ENCODE measurements at regions not wholly inside any gene's neighbourhood (a gene's known extent, or its start where the extent isn't known, plus 50 kb on each side); places are given as distances from the start of the nearest gene placed in this dataset.

- Histone ChIP-seq H3K36me3 (replicated peaks in 1 of 2; ENCODE audit: control insufficient read depth in 1 of 2, insufficient read depth in 2 of 2, low read length in 2 of 2) (no peaks in the 10 kb centered on the region), H2AFZ (ENCODE audit: insufficient read depth, low read depth, low read length, poor library complexity, severe bottlenecking) (no peak overlapping the region), H3K4me1 (ENCODE audit: control insufficient read depth in 1 of 2, insufficient read depth in 2 of 2, low read length in 2 of 2) (no peaks in the 10 kb centered on the region), H3K9ac (ENCODE audit: insufficient read depth, low read length, poor library complexity, severe bottlenecking) (no peak overlapping the region), H3K27ac (ENCODE audit: low read depth in 1 of 2, low read length in 2 of 2) (no peak overlapping the region), H3K4me3 (replicated peaks in 1 of 3; ENCODE audit: low read depth in 2 of 3, low read length in 3 of 3) (no peak overlapping the region), H3K9me3 (replicated peaks in 1 of 2; ENCODE audit: control insufficient read depth in 1 of 2, insufficient read depth in 1 of 2, low read length in 2 of 2) (peaks cover 0 to 3% of the 10 kb centered on the region in 2 donors), H4K20me1 (ENCODE audit: insufficient read depth, low read length) (no peaks in the 10 kb centered on the region), H3K27me3 (ENCODE audit: control insufficient read depth in 2 of 2, insufficient read depth in 2 of 2, low read length in 2 of 2) (no peaks in the 10 kb centered on the region), H3K79me2 (ENCODE audit: insufficient read depth, low read length) (no peaks in the 10 kb centered on the region), H3K4me2 (replicated peaks; ENCODE audit: extremely low read depth, low read length, poor library complexity, severe bottlenecking) (no peak overlapping the region)
- peaks cover 0 to 4% (median under 1%) of the 10 kb centered on the region in 7 donors for H3K9me3 Mint-ChIP-seq
- peaks cover 0 to 2% (median 2%) of the 10 kb centered on the region in 3 donors for H3K27me3 Mint-ChIP-seq (ENCODE audit: low read depth in 3 of 3)
- intact Hi-C loops (cut with micrococcal nuclease) = no loop called here
- H3K36me3 Mint-ChIP-seq = no peaks in the 10 kb centered on the region
- 91% methylated on average over 29 of the region's 29 CpGs for WGBS (ENCODE audit: insufficient coverage)
- TF ChIP-seq CTCF (IDR thresholded peaks at IDR 0.05) = no peak
- no peak for DNase-seq
- H3K4me3 Mint-ChIP-seq = no peak overlapping the region
- H3K4me1 Mint-ChIP-seq = no peaks in the 10 kb centered on the region
- no peak overlapping the region for H3K27ac Mint-ChIP-seq
These were observed 123.2 kb upstream of the SPACA7 start for GRCh38 chr13:112252804-112253590.

GRCh38 chr13:112253631-112254030, 122.5 kb upstream of the SPACA7 start:
- H3K9me3 ChIP-seq (replicated peaks in 1 of 2; ENCODE audit: control insufficient read depth in 1 of 2, insufficient read depth in 1 of 2, low read length in 2 of 2) = peaks cover 0 to 3% of the 10 kb centered on the region in 2 donors
- H3K36me3 ChIP-seq (replicated peaks in 1 of 2; ENCODE audit: control insufficient read depth in 1 of 2, insufficient read depth in 2 of 2, low read length in 2 of 2) = no peaks in the 10 kb centered on the region
- no peak for DNase-seq
- Mint-ChIP-seq H3K4me1 (no peaks in the 10 kb centered on the region), H3K9me3 (peaks cover 0 to 4% (median 2%) of the 10 kb centered on the region in 7 donors), H3K36me3 (no peaks in the 10 kb centered on the region), H3K27me3 (ENCODE audit: low read depth in 3 of 3) (peaks cover 0 to 2% (median 2%) of the 10 kb centered on the region in 3 donors), H3K4me3 (no peak overlapping the region), H3K27ac (no peak overlapping the region)
- H2AFZ ChIP-seq (ENCODE audit: insufficient read depth, low read depth, low read length, poor library complexity, severe bottlenecking) = no peak overlapping the region
- no peak overlapping the region for H3K9ac ChIP-seq (ENCODE audit: insufficient read depth, low read length, poor library complexity, severe bottlenecking)
- no peaks in the 10 kb centered on the region for H3K27me3 ChIP-seq (ENCODE audit: control insufficient read depth in 2 of 2, insufficient read depth in 2 of 2, low read length in 2 of 2)
- H3K27ac ChIP-seq (ENCODE audit: low read depth in 1 of 2, low read length in 2 of 2) = no peak overlapping the region
- H3K4me1 ChIP-seq (ENCODE audit: control insufficient read depth in 1 of 2, insufficient read depth in 2 of 2, low read length in 2 of 2) = no peaks in the 10 kb centered on the region
- 93% methylated on average over 14 of the region's 17 CpGs for WGBS (ENCODE audit: insufficient coverage)
- no peak overlapping the region for H3K4me3 ChIP-seq (replicated peaks in 1 of 3; ENCODE audit: low read depth in 2 of 3, low read length in 3 of 3)
- no peaks in the 10 kb centered on the region for H4K20me1 ChIP-seq (ENCODE audit: insufficient read depth, low read length)
- intact Hi-C loops (cut with micrococcal nuclease) = no loop called here
- TF ChIP-seq CTCF (IDR thresholded peaks at IDR 0.05) = no peak
- no peak overlapping the region for H3K4me2 ChIP-seq (replicated peaks; ENCODE audit: extremely low read depth, low read length, poor library complexity, severe bottlenecking)
- no peaks in the 10 kb centered on the region for H3K79me2 ChIP-seq (ENCODE audit: insufficient read depth, low read length)
